SK-N-MC (cell line): ENCODE measurements at regions not wholly inside any gene's neighbourhood (a gene's known extent, or its start where the extent isn't known, plus 50 kb on each side); places are given as distances from the start of the nearest gene placed in this dataset.

ENCODE experiments used
- EZH2 ChIP-seq: fragments of 200-600 bp; sonication (generic); IDR thresholded peaks from one replicate; pipeline ENCODE4 v1.6.1; 2017; ENCODE audit warnings: antibody characterized with exemption
- FOXP2 ChIP-seq: optimal IDR thresholded peaks from 2 replicates; pipeline ENCODE3; 2011; ENCODE audit warnings: mild to moderate bottlenecking, moderate library complexity; ENCODE audit not compliant: insufficient read depth; ENCODE audit errors: extremely low read length, control extremely low read depth
- POLR2AphosphoS5 ChIP-seq: IDR thresholded peaks from 2 replicates; pipeline ENCODE4 v1.6.1; 2012; ENCODE audit warnings: mild to moderate bottlenecking, low read depth, low read length, borderline replicate concordance

DNA sequence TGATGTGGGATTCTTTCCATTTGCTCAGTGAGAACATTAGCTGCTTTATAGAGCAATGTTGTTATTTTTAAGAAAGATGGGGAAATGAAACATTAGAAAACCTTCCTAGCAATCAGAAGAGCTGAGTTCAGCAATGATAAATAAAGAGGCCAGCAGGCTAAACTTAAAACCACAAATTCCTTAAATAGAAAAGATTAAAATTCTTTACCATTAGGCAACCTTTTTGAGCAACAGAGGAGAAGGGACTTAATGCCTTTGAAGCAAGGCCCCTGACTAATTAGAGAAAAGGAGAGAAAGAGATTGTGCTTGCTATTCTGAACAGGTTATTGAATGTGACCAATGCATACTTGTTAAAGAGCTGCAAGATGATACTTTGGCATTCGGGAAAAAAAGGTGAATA, 160.8 kb upstream of the LMO3 start:
- no peak for TF ChIP-seq EZH2
- TF ChIP-seq POLR2AphosphoS5 = no peak
- TF ChIP-seq FOXP2 = no peak
